Suprapubic skin (tissue), 4 donors: ENCODE measurements at regions not wholly inside any gene's neighbourhood (a gene's known extent, or its start where the extent isn't known, plus 50 kb on each side); places are given as distances from the start of the nearest gene placed in this dataset.
"Not testable (repeated sequence)": the region's sequence is repeated elsewhere in the genome, so short reads cannot be mapped to it uniquely, and the experiment has no call there.

Experiments used
- CTCF ChIP-seq, 2 donors: fragments of 200-600 bp in 1 of 2; fragments of 450-650 bp in 1 of 2; sonication (generic) in 1 of 2; IDR thresholded peaks; one replicate each; pipeline ENCODE4 v1.5.1; 2016 to 2019; ENCODE audit warnings: antibody characterized with exemption in 2 of 2, mild to moderate bottlenecking in 1 of 2, moderate library complexity in 1 of 2
- EP300 ChIP-seq: sonication (generic); formaldehyde crosslinking; IDR thresholded peaks from one replicate; pipeline ENCODE4 v1.6.1; 2017; ENCODE audit warnings: antibody characterized with exemption
- POLR2AphosphoS5 ChIP-seq, 3 donors: sonication (generic); formaldehyde crosslinking; IDR thresholded peaks; one replicate each; pipeline ENCODE4 v1.6.1; 2017; ENCODE audit warnings: antibody characterized with exemption in 3 of 3

- not testable (repeated sequence) for TF ChIP-seq CTCF (IDR thresholded peaks at IDR 0.05); EP300; POLR2AphosphoS5 (IDR thresholded peaks at IDR 0.05)
Observed at GRCh38 chr5:92654601-92655000, 926.4 kb downstream of the NR2F1-AS1 start.
